ENCODE measurements at regions not wholly inside any gene's neighbourhood (a gene's known extent, or its start where the extent isn't known, plus 50 kb on each side); places are given as distances from the start of the nearest gene placed in this dataset.

DNA sequence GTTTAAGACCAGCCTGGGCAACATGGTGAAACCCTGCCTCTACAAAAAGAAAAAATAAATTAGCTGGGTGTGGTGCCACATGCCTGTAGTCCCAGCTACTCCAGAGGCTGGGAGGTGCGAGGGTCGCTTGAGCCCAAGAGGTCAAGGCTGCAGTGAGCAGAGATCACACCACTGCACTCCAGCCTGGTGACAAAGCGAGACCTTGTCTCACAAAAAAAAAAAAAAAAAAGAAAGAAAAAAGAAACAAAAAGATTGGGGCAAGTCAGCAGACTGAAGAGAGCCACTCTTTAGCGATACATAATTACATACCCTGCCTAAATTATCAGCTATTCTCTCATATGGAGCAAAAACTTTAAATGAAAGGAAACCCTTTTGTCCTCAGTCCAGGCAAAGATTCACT is 53.6 kb upstream of the MAP3K13 start (continued):
- TF ChIP-seq TBX3 (IDR thresholded peaks at IDR 0.05; ENCODE audit: borderline replicate concordance), result no peak
- TF ChIP-seq, protein P1, sequence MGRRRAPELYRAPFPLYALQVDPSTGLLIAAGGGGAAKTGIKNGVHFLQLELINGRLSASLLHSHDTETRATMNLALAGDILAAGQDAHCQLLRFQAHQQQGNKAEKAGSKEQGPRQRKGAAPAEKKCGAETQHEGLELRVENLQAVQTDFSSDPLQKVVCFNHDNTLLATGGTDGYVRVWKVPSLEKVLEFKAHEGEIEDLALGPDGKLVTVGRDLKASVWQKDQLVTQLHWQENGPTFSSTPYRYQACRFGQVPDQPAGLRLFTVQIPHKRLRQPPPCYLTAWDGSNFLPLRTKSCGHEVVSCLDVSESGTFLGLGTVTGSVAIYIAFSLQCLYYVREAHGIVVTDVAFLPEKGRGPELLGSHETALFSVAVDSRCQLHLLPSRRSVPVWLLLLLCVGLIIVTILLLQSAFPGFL (CRISPR knock-in tag; IDR thresholded peaks at IDR 0.05), result no peak
- no peak for TF ChIP-seq GLI4 (CRISPR knock-in tag; IDR thresholded peaks at IDR 0.05; ENCODE audit: borderline replicate concordance)
- TF ChIP-seq RXRA (CRISPR knock-in tag; IDR thresholded peaks at IDR 0.05), result peak; percentile 70; the same call in 1 of the 2 replicates
- TF ChIP-seq RAD51 (IDR thresholded peaks at IDR 0.05; ENCODE audit: borderline replicate concordance), result no peak
- no peak for TF ChIP-seq STAT5B (CRISPR knock-in tag; IDR thresholded peaks at IDR 0.05)
- TF ChIP-seq TARDBP (CRISPR knock-in tag; IDR thresholded peaks at IDR 0.05), result no peak
- no peak for TF ChIP-seq ZNF326 (CRISPR knock-in tag; IDR thresholded peaks at IDR 0.05; ENCODE audit: borderline replicate concordance)
- peak; percentile 71; the same call in 1 of the 2 replicates for TF ChIP-seq GFI1 (CRISPR knock-in tag; IDR thresholded peaks at IDR 0.05; ENCODE audit: borderline replicate concordance)
- TF ChIP-seq ZFY (CRISPR knock-in tag; IDR thresholded peaks at IDR 0.05), result 0 out of 2 replicates have a peak, but pooled peaks have one; percentile 2
- TF ChIP-seq ZNF3 (CRISPR knock-in tag; IDR thresholded peaks at IDR 0.05), result no peak
- no peak for TF ChIP-seq PRPF4 (IDR thresholded peaks at IDR 0.05; ENCODE audit: low read depth, low read length, poor library complexity, severe bottlenecking)
- TF ChIP-seq ZNF354B (CRISPR knock-in tag; IDR thresholded peaks at IDR 0.05), result no peak
- no peak for TF ChIP-seq ZBTB25 (CRISPR knock-in tag; IDR thresholded peaks at IDR 0.05)
- no peak for TF ChIP-seq ZNF281 (CRISPR knock-in tag; IDR thresholded peaks at IDR 0.05; ENCODE audit: borderline replicate concordance)
- TF ChIP-seq ZNF83 (CRISPR knock-in tag; IDR thresholded peaks at IDR 0.05; ENCODE audit: borderline replicate concordance), result no peak
- TF ChIP-seq ZFX (CRISPR knock-in tag; IDR thresholded peaks at IDR 0.05; ENCODE audit: low read depth), result no peak
- TF ChIP-seq ZNF441 (CRISPR knock-in tag; IDR thresholded peaks at IDR 0.05; ENCODE audit: borderline replicate concordance), result no peak
- TF ChIP-seq, protein P2, sequence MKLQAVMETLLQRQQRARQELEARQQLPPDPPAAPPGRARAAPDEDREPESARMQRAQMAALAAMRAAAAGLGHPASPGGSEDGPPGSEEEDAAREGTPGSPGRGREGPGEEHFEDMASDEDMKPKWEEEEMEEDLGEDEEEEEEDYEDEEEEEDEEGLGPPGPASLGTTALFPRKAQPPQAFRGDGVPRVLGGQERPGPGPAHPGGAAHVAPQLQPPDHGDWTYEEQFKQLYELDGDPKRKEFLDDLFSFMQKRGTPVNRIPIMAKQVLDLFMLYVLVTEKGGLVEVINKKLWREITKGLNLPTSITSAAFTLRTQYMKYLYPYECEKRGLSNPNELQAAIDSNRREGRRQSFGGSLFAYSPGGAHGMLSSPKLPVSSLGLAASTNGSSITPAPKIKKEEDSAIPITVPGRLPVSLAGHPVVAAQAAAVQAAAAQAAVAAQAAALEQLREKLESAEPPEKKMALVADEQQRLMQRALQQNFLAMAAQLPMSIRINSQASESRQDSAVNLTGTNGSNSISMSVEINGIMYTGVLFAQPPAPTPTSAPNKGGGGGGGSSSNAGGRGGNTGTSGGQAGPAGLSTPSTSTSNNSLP (IDR thresholded peaks at IDR 0.05; ENCODE audit: low read depth, low read length), result no peak
- no peak for TF ChIP-seq ZNF777 (CRISPR knock-in tag; IDR thresholded peaks at IDR 0.05)
- no peak for TF ChIP-seq MLLT10 (CRISPR knock-in tag; IDR thresholded peaks at IDR 0.05)
- TF ChIP-seq ZNF710 (CRISPR knock-in tag; IDR thresholded peaks at IDR 0.05; ENCODE audit: borderline replicate concordance), result peak; percentile 40; the same call in 1 of the 2 replicates
- TF ChIP-seq ATF3 (CRISPR knock-in tag; IDR thresholded peaks at IDR 0.05), result no peak

All from HepG2 (cell line).